Mesothelial cell of epicardium (in vitro differentiated cells): ENCODE measurements at regions not wholly inside any gene's neighbourhood (a gene's known extent, or its start where the extent isn't known, plus 50 kb on each side); places are given as distances from the start of the nearest gene placed in this dataset.

Experiments
- DNase-seq, 2 experiments: peaks; one replicate each; pipeline ENCODE4 v3.0.0; 2021; ENCODE audit warnings: low spot score in 2 of 2; ENCODE audit not compliant: unreplicated experiment in 2 of 2
- H3K27ac Mint-ChIP-seq: 2 replicates; pipeline ENCODE4 v1.8.0; 2021; ENCODE audit warnings: mixed read lengths
- H3K27me3 Mint-ChIP-seq: 2 replicates; pipeline ENCODE4 v1.8.0; 2021; ENCODE audit warnings: low read depth, mixed read lengths
- H3K36me3 Mint-ChIP-seq: 2 replicates; pipeline ENCODE4 v1.8.0; 2021; ENCODE audit warnings: mixed read lengths
- H3K4me1 Mint-ChIP-seq: 2 replicates; pipeline ENCODE4 v1.8.0; 2021; ENCODE audit warnings: mixed read lengths
- H3K4me3 Mint-ChIP-seq: 2 replicates; pipeline ENCODE4 v1.8.0; 2021; ENCODE audit warnings: mild to moderate bottlenecking, moderate library complexity, mixed read lengths
- H3K9me3 Mint-ChIP-seq: 2 replicates; pipeline ENCODE4 v1.8.0; 2021; ENCODE audit warnings: mixed read lengths
- CTCF ChIP-seq: fragments of 200-600 bp; sonication (generic); IDR thresholded peaks from one replicate; pipeline ENCODE4 v1.5.0; 2021; ENCODE audit warnings: antibody characterized with exemption; ENCODE audit not compliant: unreplicated experiment

GRCh38 chr13:79003989-79004898 lies 345.3 kb upstream of the OBI1 start:
- H3K4me3 Mint-ChIP-seq, result no peak overlapping the region
- H3K36me3 Mint-ChIP-seq, result no peaks in the 10 kb centered on the region
- peaks cover 4% of the 10 kb centered on the region for H3K27me3 Mint-ChIP-seq
- H3K27ac Mint-ChIP-seq, result no peak overlapping the region
- peaks cover 7% of the 10 kb centered on the region for H3K9me3 Mint-ChIP-seq
- no peak for DNase-seq
- no peaks in the 10 kb centered on the region for H3K4me1 Mint-ChIP-seq
- no peak for TF ChIP-seq CTCF

DNA sequence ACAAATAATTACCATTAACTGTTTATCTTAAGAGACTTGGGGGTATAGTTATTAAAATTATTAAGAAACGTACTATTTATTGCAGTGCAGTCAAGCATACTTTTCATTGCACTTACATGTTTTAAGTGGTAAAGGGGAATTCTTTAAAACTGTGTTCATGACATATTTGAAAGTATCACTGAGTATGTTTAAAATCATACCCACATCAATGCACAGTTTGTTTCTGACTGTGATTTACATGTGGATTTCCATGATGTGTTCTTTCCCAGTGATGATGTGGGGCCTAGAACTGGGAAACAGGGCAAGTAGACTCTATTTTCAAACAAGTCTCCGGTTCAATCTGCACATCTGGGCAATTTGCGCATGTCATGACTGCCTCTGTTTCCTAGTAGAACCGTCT lies 340.5 kb upstream of the OBI1 start:
- TF ChIP-seq CTCF, result no peak
- Mint-ChIP-seq H3K4me3 (no peak overlapping the region), H3K27ac (no peak overlapping the region), H3K36me3 (no peaks in the 10 kb centered on the region), H3K4me1 (no peaks in the 10 kb centered on the region), H3K27me3 (peaks cover 19% of the 10 kb centered on the region), H3K9me3 (no peaks in the 10 kb centered on the region)
- no peak for DNase-seq

GRCh38 chr13:78998630-78999315 lies 339.8 kb upstream of the OBI1 start:
- Mint-ChIP-seq H3K27me3 (peaks cover 21% of the 10 kb centered on the region), H3K27ac (no peak overlapping the region), H3K9me3 (no peaks in the 10 kb centered on the region), H3K4me1 (no peaks in the 10 kb centered on the region), H3K36me3 (no peaks in the 10 kb centered on the region), H3K4me3 (no peak overlapping the region)
- DNase-seq, result no peak
- no peak for TF ChIP-seq CTCF

- Mint-ChIP-seq H3K27ac (no peak overlapping the region), H3K4me1 (no peaks in the 10 kb centered on the region), H3K36me3 (no peaks in the 10 kb centered on the region), H3K27me3 (peaks cover 25% of the 10 kb centered on the region), H3K4me3 (no peak overlapping the region), H3K9me3 (no peaks in the 10 kb centered on the region)
- DNase-seq, result no peak
- no peak for TF ChIP-seq CTCF
These were observed 339.1 kb upstream of the OBI1 start for GRCh38 chr13:78997902-78998629.

DNA sequence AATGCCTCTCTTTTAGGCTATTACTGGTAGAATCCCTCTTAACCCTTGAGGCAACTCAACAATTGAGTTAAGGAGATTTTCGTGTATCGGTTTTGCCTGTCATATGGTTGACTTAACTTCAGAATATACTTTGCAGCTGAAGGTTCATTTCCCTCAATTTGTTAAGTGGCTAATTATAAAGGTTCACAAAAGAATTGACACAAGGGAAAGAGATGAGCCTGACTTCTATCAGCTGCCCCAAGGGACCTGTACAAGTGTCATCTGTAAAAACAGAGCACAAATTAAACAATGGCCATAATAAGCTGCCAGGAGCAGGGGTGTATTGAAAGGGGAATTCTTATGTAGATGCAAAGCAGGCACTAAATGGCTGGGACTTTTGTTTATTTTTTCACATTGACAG lies 334.8 kb upstream of the OBI1 start:
- no peak for DNase-seq
- no peak for TF ChIP-seq CTCF
- Mint-ChIP-seq H3K27ac (no peak overlapping the region), H3K4me1 (no peaks in the 10 kb centered on the region), H3K4me3 (no peak overlapping the region), H3K36me3 (no peaks in the 10 kb centered on the region), H3K9me3 (no peaks in the 10 kb centered on the region), H3K27me3 (peaks cover 21% of the 10 kb centered on the region)
